ENCODE measurements at regions not wholly inside any gene's neighbourhood (a gene's known extent, or its start where the extent isn't known, plus 50 kb on each side); places are given as distances from the start of the nearest gene placed in this dataset.

DNA sequence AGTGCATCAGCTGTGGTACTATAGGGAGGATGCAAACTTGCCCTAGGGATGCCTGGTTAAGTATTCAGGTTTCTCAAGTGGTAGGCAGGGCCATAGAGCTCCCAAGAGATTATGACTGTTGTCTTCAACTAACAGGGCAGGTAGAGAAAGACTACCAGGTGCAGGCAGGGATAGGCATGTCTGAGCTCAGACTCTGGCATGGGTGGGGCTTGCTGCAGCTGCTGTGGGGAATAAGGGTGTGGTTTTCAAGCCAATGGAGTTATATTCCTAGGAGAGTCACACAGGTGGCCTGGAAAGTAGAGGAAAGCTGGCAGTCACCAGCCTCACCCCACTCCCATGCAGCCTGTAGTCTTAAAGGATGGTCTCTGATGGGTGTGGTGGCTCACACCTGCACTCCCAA, 673.4 kb upstream of the ADGRL4 start:
- ATAC-seq = no peak
- ChIA-PET POLR2A (no interaction called here), CTCF (interaction anchor here (0.6 kb wide), 1 partner anchor 58 kb away, joined by 9 read pairs; no protein-coding TSS in a partner anchor)
- Histone ChIP-seq H3K9me3 (ENCODE audit: control insufficient read depth, insufficient read depth, low read depth, low read length) (0 out of 2 replicates have a peak, but pooled peaks cover 6% of the 10 kb centered on the region), H3K36me3 (ENCODE audit: control insufficient read depth, insufficient read depth, low read length) (no peaks in the 10 kb centered on the region), H3K4me3 (ENCODE audit: low read depth in 2 of 2, low read length in 2 of 2) (no peak overlapping the region), H3K27me3 (ENCODE audit: control insufficient read depth, insufficient read depth, low read length) (no peaks in the 10 kb centered on the region), H3K27ac (ENCODE audit: low read length) (no peak overlapping the region), H3K4me1 (ENCODE audit: control insufficient read depth, insufficient read depth, low read length) (no peaks in the 10 kb centered on the region)
- DNase-seq (ENCODE audit: low read depth, low spot score) = no peak
- in situ Hi-C loops (cut with HindIII; ENCODE audit: low pct_unique_long_range_greater_than_20kb, low sequenced_read_pairs) = no loop called here
- TF ChIP-seq TCF7L2 (IDR thresholded peaks at IDR 0.05; ENCODE audit: low read depth, low read length) = no peak
- TF ChIP-seq, protein P1, sequence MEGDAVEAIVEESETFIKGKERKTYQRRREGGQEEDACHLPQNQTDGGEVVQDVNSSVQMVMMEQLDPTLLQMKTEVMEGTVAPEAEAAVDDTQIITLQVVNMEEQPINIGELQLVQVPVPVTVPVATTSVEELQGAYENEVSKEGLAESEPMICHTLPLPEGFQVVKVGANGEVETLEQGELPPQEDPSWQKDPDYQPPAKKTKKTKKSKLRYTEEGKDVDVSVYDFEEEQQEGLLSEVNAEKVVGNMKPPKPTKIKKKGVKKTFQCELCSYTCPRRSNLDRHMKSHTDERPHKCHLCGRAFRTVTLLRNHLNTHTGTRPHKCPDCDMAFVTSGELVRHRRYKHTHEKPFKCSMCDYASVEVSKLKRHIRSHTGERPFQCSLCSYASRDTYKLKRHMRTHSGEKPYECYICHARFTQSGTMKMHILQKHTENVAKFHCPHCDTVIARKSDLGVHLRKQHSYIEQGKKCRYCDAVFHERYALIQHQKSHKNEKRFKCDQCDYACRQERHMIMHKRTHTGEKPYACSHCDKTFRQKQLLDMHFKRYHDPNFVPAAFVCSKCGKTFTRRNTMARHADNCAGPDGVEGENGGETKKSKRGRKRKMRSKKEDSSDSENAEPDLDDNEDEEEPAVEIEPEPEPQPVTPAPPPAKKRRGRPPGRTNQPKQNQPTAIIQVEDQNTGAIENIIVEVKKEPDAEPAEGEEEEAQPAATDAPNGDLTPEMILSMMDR (IDR thresholded peaks at IDR 0.05) = no peak
- intact Hi-C loops (cut with micrococcal nuclease; ENCODE audit: unreplicated experiment) = no loop called here
- BruUV-seq (replicated peaks) = no TSS peak

DNA sequence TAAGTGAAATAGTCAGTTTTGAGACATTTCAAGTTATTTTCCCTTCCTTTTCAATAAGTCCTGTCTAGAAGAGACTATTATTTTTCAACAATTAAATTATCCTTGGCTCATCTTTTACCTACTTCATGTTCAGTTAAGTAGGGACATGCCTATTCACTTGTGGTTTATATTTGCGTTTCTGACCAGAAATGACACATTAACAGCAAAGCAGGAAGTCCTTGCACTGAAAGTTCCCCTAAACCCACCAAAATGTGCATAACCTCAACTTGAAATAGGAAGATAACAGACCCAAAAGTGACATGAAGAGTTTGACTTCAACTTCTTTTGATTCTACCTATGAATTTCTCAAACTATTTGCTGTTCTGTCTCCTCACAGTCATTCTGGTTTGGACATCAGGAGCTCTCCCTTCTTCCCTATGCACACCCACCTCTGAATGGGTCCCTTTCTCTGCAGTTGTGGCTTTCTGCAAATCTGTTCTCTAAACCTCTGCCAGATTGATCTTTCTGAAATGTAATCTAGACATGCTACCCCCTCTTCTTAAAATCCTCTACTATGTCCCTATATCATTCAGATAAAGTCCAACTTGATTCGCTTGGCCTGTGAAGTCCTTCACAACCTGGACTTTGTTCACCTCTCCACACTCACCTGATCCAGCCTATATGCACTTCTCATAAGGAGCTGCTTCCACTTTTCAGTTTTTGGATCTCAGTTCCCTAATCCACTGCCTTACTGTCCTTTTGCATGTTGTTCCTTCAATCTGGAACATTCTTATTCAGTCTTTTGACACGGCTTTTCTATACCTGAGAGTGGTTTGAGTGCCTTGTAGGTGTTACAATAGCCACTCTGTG, 661.5 kb upstream of the ADGRL4 start:
- H3K27me3 ChIP-seq (ENCODE audit: control insufficient read depth, insufficient read depth, low read length) = no peaks in the 10 kb centered on the region
- POLR2A ChIA-PET = no interaction called here
- no peak overlapping the region for H3K4me3 ChIP-seq (ENCODE audit: low read depth in 2 of 2, low read length in 2 of 2)
- BruUV-seq (replicated peaks) = no TSS peak
- DNase-seq (ENCODE audit: low read depth, low spot score) (no peak), ATAC-seq (no peak)
- in situ Hi-C loops (cut with HindIII; ENCODE audit: low pct_unique_long_range_greater_than_20kb, low sequenced_read_pairs) = no loop called here
- intact Hi-C loops (cut with micrococcal nuclease; ENCODE audit: unreplicated experiment) = no loop called here
- no peaks in the 10 kb centered on the region for H3K36me3 ChIP-seq (ENCODE audit: control insufficient read depth, insufficient read depth, low read length)
- no peaks in the 10 kb centered on the region for H3K4me1 ChIP-seq (ENCODE audit: control insufficient read depth, insufficient read depth, low read length)
- CTCF ChIA-PET = interaction anchor here (0.7 kb wide), 1 partner anchor 325 kb away, joined by 3 read pairs; no protein-coding TSS in a partner anchor
- TF ChIP-seq, protein P1 (IDR thresholded peaks at IDR 0.05) = no peak
- TF ChIP-seq SIN3A (IDR thresholded peaks at IDR 0.05; ENCODE audit: borderline replicate concordance, insufficient read depth, low read depth, low read length) = no peak
- TF ChIP-seq POLR2AphosphoS5 (IDR thresholded peaks at IDR 0.05; ENCODE audit: low read depth, low read length) = no peak
- no peak for TF ChIP-seq TCF7L2 (IDR thresholded peaks at IDR 0.05; ENCODE audit: low read depth, low read length)
- H3K27ac ChIP-seq (ENCODE audit: low read length) = no peak overlapping the region
- H3K9me3 ChIP-seq (ENCODE audit: control insufficient read depth, insufficient read depth, low read depth, low read length) = no peaks in the 10 kb centered on the region

- H3K4me1 ChIP-seq (ENCODE audit: control insufficient read depth, insufficient read depth, low read length) = no peaks in the 10 kb centered on the region
- ATAC-seq = no peak
- no peaks in the 10 kb centered on the region for H3K36me3 ChIP-seq (ENCODE audit: control insufficient read depth, insufficient read depth, low read length)
- DNase-seq (ENCODE audit: low read depth, low spot score) = no peak
- ChIA-PET POLR2A (no interaction called here), CTCF (interaction anchor here (0.5 kb wide), 1 partner anchor 240 kb away, joined by 4 read pairs; no protein-coding TSS in a partner anchor)
- TF ChIP-seq POLR2AphosphoS5 (IDR thresholded peaks at IDR 0.05; ENCODE audit: low read depth, low read length) = no peak
- no peak for TF ChIP-seq TCF7L2 (IDR thresholded peaks at IDR 0.05; ENCODE audit: low read depth, low read length)
- TF ChIP-seq, protein P2, sequence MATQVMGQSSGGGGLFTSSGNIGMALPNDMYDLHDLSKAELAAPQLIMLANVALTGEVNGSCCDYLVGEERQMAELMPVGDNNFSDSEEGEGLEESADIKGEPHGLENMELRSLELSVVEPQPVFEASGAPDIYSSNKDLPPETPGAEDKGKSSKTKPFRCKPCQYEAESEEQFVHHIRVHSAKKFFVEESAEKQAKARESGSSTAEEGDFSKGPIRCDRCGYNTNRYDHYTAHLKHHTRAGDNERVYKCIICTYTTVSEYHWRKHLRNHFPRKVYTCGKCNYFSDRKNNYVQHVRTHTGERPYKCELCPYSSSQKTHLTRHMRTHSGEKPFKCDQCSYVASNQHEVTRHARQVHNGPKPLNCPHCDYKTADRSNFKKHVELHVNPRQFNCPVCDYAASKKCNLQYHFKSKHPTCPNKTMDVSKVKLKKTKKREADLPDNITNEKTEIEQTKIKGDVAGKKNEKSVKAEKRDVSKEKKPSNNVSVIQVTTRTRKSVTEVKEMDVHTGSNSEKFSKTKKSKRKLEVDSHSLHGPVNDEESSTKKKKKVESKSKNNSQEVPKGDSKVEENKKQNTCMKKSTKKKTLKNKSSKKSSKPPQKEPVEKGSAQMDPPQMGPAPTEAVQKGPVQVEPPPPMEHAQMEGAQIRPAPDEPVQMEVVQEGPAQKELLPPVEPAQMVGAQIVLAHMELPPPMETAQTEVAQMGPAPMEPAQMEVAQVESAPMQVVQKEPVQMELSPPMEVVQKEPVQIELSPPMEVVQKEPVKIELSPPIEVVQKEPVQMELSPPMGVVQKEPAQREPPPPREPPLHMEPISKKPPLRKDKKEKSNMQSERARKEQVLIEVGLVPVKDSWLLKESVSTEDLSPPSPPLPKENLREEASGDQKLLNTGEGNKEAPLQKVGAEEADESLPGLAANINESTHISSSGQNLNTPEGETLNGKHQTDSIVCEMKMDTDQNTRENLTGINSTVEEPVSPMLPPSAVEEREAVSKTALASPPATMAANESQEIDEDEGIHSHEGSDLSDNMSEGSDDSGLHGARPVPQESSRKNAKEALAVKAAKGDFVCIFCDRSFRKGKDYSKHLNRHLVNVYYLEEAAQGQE (IDR thresholded peaks at IDR 0.05; ENCODE audit: insufficient read depth in 1 of 2, low read depth in 2 of 2, low read length in 1 of 2) = no peak
- TF ChIP-seq, protein P1 (IDR thresholded peaks at IDR 0.05) = no peak
- no peaks in the 10 kb centered on the region for H3K9me3 ChIP-seq (ENCODE audit: control insufficient read depth, insufficient read depth, low read depth, low read length)
- in situ Hi-C loops (cut with HindIII; ENCODE audit: low pct_unique_long_range_greater_than_20kb, low sequenced_read_pairs) (no loop called here), intact Hi-C loops (cut with micrococcal nuclease; ENCODE audit: unreplicated experiment) (no loop called here)
- BruUV-seq (replicated peaks) = no TSS peak
- no peaks in the 10 kb centered on the region for H3K27me3 ChIP-seq (ENCODE audit: control insufficient read depth, insufficient read depth, low read length)
- no peak overlapping the region for H3K4me3 ChIP-seq (ENCODE audit: low read depth in 2 of 2, low read length in 2 of 2)
- no peak overlapping the region for H3K27ac ChIP-seq (ENCODE audit: low read length)
These were observed 660.6 kb upstream of the ADGRL4 start for GRCh38 chr1:79667166-79667565.

All from Panc1 (cell line).